SK-N-DZ (cell line): ENCODE measurements at regions not wholly inside any gene's neighbourhood (a gene's known extent, or its start where the extent isn't known, plus 50 kb on each side); places are given as distances from the start of the nearest gene placed in this dataset.
"Not testable (repeated sequence)": the region's sequence is repeated elsewhere in the genome, so short reads cannot be mapped to it uniquely, and the experiment has no call there.

Source experiments
- DNase-seq: peaks from one replicate; pipeline ENCODE4 v3.0.0-alpha.2; 2015; ENCODE audit warnings: low spot score

GRCh38 chr9:31715250-31715649, 669.2 kb upstream of the ACO1 start:
- no peak for DNase-seq

GRCh38 chr9:31719262-31719661, 665.2 kb upstream of the ACO1 start:
- no peak for DNase-seq

- DNase-seq, result no peak
Measured at GRCh38 chr9:31730398-31730797, 654.0 kb upstream of the ACO1 start.

- no peak for DNase-seq
Measured at GRCh38 chr9:31733166-31733565, 651.3 kb upstream of the ACO1 start.

GRCh38 chr9:31736581-31737179, 647.8 kb upstream of the ACO1 start:
- no peak for DNase-seq

GRCh38 chr9:31740705-31741104, 643.7 kb upstream of the ACO1 start:
- no peak for DNase-seq

GRCh38 chr9:31744589-31744988, 639.9 kb upstream of the ACO1 start:
- no peak for DNase-seq

- no peak for DNase-seq
Measured at GRCh38 chr9:31745468-31745867, 639.0 kb upstream of the ACO1 start.

GRCh38 chr9:31745886-31746285, 638.6 kb upstream of the ACO1 start:
- no peak for DNase-seq

GRCh38 chr9:31753756-31754155, 630.7 kb upstream of the ACO1 start:
- no peak for DNase-seq

- no peak for DNase-seq
Measured at GRCh38 chr9:31759703-31760102, 624.7 kb upstream of the ACO1 start.

- not testable (repeated sequence) for DNase-seq
Measured at GRCh38 chr9:31774021-31774420, 610.4 kb upstream of the ACO1 start.

- DNase-seq, result no peak
Measured at GRCh38 chr9:31774571-31774970, 609.9 kb upstream of the ACO1 start.

GRCh38 chr9:31776471-31776870, 608.0 kb upstream of the ACO1 start:
- no peak for DNase-seq

- DNase-seq, result no peak
Measured at GRCh38 chr9:31783491-31783890, 601.0 kb upstream of the ACO1 start.

- no peak for DNase-seq
Measured at GRCh38 chr9:31790720-31791119, 593.7 kb upstream of the ACO1 start.

- peak; percentile 52 for DNase-seq
Measured at GRCh38 chr9:31799953-31800609, 584.4 kb upstream of the ACO1 start.

GRCh38 chr9:31807574-31808256, 576.7 kb upstream of the ACO1 start:
- DNase-seq, result no peak

GRCh38 chr9:31808766-31809165, 575.7 kb upstream of the ACO1 start:
- DNase-seq, result no peak

- no peak for DNase-seq
Measured at GRCh38 chr9:31820426-31820825, 564.0 kb upstream of the ACO1 start.

- DNase-seq, result no peak
Measured at GRCh38 chr9:31821583-31821982, 562.9 kb upstream of the ACO1 start.

GRCh38 chr9:31823365-31823764, 561.1 kb upstream of the ACO1 start:
- no peak for DNase-seq

GRCh38 chr9:31824860-31825259, 559.6 kb upstream of the ACO1 start:
- DNase-seq, result no peak
